Stomach (tissue), 4 donors: ENCODE measurements at regions not wholly inside any gene's neighbourhood (a gene's known extent, or its start where the extent isn't known, plus 50 kb on each side); places are given as distances from the start of the nearest gene placed in this dataset.

ENCODE experiments used
- POLR2A ChIP-seq, 4 donors: fragments of 450-650 bp; IDR thresholded peaks; one replicate each; pipeline ENCODE4 v1.6.1; 2016; ENCODE audit warnings: antibody characterized with exemption in 4 of 4, control low read depth in 2 of 4, mild to moderate bottlenecking in 1 of 4, moderate library complexity in 1 of 4
- POLR2AphosphoS5 ChIP-seq, 3 donors: sonication (generic); formaldehyde crosslinking; IDR thresholded peaks; one replicate each; pipeline ENCODE4 v1.6.1; 2016; ENCODE audit warnings: antibody characterized with exemption in 3 of 3
- TF ChIP-seq, protein P1 (sequence below), 7 experiments: fragments of 450-650 bp in 4 of 7; fragments of 200-600 bp in 3 of 7; sonication (generic) in 3 of 7; IDR thresholded peaks; one replicate each; pipeline ENCODE4 v1.5.1; 2016 to 2019; ENCODE audit warnings: antibody characterized with exemption in 7 of 7, control low read depth in 2 of 7, mild to moderate bottlenecking in 1 of 7

DNA sequence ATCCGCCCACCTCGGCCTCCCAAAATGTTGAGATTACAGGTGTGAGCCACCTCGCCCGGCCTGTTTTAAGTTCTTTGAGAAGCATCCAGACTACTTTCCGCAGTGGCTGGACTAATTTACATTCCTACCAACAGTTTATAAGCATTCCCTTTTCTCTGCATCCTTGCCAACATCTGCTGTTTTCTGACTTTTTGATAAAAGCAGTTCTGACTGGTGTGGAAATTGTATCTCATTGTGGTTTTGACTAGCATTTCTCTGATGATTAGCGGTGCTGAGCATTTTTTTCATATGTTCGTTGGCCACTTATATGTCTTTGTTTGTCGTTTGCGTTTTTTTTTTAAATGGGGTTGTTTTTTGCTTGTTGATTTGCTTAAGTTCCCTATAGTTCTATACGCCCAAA, 208.4 kb upstream of the DPPA4 start:
- no peak for TF ChIP-seq POLR2AphosphoS5 (IDR thresholded peaks at IDR 0.05)
- TF ChIP-seq, protein P1, sequence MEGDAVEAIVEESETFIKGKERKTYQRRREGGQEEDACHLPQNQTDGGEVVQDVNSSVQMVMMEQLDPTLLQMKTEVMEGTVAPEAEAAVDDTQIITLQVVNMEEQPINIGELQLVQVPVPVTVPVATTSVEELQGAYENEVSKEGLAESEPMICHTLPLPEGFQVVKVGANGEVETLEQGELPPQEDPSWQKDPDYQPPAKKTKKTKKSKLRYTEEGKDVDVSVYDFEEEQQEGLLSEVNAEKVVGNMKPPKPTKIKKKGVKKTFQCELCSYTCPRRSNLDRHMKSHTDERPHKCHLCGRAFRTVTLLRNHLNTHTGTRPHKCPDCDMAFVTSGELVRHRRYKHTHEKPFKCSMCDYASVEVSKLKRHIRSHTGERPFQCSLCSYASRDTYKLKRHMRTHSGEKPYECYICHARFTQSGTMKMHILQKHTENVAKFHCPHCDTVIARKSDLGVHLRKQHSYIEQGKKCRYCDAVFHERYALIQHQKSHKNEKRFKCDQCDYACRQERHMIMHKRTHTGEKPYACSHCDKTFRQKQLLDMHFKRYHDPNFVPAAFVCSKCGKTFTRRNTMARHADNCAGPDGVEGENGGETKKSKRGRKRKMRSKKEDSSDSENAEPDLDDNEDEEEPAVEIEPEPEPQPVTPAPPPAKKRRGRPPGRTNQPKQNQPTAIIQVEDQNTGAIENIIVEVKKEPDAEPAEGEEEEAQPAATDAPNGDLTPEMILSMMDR (IDR thresholded peaks at IDR 0.05), result no peak
- no peak for TF ChIP-seq POLR2A (IDR thresholded peaks at IDR 0.05)
